HL-60 (cell line): ENCODE measurements at regions not wholly inside any gene's neighbourhood (a gene's known extent, or its start where the extent isn't known, plus 50 kb on each side); places are given as distances from the start of the nearest gene placed in this dataset.

Source experiments
- GABPA ChIP-seq: IDR thresholded peaks from 2 replicates; pipeline ENCODE4 v1.6.1; 2012; ENCODE audit warnings: low read depth
- POLR2AphosphoS5 ChIP-seq: IDR thresholded peaks from 2 replicates; pipeline ENCODE4 v1.6.1; 2012; ENCODE audit warnings: low read depth
- TF ChIP-seq, protein P1 (sequence below): IDR thresholded peaks from one replicate; pipeline ENCODE4 v1.5.1; 2011; ENCODE audit warnings: low read length, control low read depth, inconsistent platforms; ENCODE audit not compliant: insufficient read depth
- TF ChIP-seq, protein P2 (sequence below): IDR thresholded peaks from 2 replicates; pipeline ENCODE4 v1.6.1; 2012; ENCODE audit warnings: low read depth; ENCODE audit not compliant: insufficient replicate concordance

DNA sequence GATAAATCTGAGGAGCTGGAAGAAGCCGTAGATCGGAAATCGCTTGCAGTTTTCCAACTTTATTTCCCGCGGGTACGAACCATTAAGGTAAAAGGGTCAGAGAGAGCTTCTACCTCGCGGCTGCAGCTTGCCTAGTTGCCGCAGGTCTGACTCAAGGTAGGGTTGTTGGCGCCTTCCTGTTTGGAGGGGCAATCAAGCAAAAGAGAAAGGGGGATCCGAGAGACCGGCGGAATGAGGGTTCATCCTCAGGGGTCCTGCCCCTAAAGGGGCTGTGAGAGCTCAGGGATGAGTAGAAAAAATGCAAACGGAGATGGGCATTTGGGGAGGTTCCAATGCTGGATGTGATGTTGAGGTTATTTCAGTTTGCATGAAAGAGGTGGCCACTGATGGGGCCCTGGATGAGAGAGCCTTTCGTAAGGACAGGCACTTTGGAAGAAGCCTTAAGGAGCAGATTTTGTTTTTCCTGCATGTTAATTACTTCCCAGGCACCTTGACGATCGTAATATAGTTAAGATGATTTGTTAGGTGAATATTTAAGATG is 265.4 kb downstream of the CGGBP1 start:
- TF ChIP-seq, protein P1, sequence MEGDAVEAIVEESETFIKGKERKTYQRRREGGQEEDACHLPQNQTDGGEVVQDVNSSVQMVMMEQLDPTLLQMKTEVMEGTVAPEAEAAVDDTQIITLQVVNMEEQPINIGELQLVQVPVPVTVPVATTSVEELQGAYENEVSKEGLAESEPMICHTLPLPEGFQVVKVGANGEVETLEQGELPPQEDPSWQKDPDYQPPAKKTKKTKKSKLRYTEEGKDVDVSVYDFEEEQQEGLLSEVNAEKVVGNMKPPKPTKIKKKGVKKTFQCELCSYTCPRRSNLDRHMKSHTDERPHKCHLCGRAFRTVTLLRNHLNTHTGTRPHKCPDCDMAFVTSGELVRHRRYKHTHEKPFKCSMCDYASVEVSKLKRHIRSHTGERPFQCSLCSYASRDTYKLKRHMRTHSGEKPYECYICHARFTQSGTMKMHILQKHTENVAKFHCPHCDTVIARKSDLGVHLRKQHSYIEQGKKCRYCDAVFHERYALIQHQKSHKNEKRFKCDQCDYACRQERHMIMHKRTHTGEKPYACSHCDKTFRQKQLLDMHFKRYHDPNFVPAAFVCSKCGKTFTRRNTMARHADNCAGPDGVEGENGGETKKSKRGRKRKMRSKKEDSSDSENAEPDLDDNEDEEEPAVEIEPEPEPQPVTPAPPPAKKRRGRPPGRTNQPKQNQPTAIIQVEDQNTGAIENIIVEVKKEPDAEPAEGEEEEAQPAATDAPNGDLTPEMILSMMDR, result no peak
- TF ChIP-seq GABPA (no peak), POLR2AphosphoS5 (no peak)
- TF ChIP-seq, protein P2, sequence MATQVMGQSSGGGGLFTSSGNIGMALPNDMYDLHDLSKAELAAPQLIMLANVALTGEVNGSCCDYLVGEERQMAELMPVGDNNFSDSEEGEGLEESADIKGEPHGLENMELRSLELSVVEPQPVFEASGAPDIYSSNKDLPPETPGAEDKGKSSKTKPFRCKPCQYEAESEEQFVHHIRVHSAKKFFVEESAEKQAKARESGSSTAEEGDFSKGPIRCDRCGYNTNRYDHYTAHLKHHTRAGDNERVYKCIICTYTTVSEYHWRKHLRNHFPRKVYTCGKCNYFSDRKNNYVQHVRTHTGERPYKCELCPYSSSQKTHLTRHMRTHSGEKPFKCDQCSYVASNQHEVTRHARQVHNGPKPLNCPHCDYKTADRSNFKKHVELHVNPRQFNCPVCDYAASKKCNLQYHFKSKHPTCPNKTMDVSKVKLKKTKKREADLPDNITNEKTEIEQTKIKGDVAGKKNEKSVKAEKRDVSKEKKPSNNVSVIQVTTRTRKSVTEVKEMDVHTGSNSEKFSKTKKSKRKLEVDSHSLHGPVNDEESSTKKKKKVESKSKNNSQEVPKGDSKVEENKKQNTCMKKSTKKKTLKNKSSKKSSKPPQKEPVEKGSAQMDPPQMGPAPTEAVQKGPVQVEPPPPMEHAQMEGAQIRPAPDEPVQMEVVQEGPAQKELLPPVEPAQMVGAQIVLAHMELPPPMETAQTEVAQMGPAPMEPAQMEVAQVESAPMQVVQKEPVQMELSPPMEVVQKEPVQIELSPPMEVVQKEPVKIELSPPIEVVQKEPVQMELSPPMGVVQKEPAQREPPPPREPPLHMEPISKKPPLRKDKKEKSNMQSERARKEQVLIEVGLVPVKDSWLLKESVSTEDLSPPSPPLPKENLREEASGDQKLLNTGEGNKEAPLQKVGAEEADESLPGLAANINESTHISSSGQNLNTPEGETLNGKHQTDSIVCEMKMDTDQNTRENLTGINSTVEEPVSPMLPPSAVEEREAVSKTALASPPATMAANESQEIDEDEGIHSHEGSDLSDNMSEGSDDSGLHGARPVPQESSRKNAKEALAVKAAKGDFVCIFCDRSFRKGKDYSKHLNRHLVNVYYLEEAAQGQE, result no peak
